ENCODE measurements at regions not wholly inside any gene's neighbourhood (a gene's known extent, or its start where the extent isn't known, plus 50 kb on each side); places are given as distances from the start of the nearest gene placed in this dataset.

GRCh38 chr1:207234690-207235089 is 86.8 kb upstream of the CD55 start:
- no peaks in the 10 kb centered on the region for H3K9me3 ChIP-seq (ENCODE audit: low read length)
- no peak for DNase-seq
- H3K36me3 ChIP-seq (ENCODE audit: insufficient read depth, low read length) = no peaks in the 10 kb centered on the region
- H3K27me3 ChIP-seq (ENCODE audit: insufficient read depth, low read length, poor library complexity, severe bottlenecking) = no peaks in the 10 kb centered on the region
- no peak overlapping the region for H3K4me3 Mint-ChIP-seq
- H3K4me1 Mint-ChIP-seq = no peaks in the 10 kb centered on the region
- H3K9me3 Mint-ChIP-seq = peaks cover 0 to 5% (median 0%) of the 10 kb centered on the region in 5 donors
- ChIA-PET CTCF (no interaction called here), POLR2A (no interaction called here)
- H3K27ac Mint-ChIP-seq = no peak overlapping the region
- peaks cover 12 to 32% of the 10 kb centered on the region in 2 donors for H3K27me3 Mint-ChIP-seq
- peaks cover 0 to 8% (median 1%) of the 10 kb centered on the region in 3 donors for H3K36me3 Mint-ChIP-seq
- no peak overlapping the region for H3K4me3 ChIP-seq (ENCODE audit: low read length)
- no peak overlapping the region for H3K27ac ChIP-seq (ENCODE audit: low read depth, low read length)
- no peaks in the 10 kb centered on the region for H3K4me1 ChIP-seq (ENCODE audit: insufficient read depth, low read length)

- Histone ChIP-seq H3K36me3 (ENCODE audit: insufficient read depth, low read length) (no peaks in the 10 kb centered on the region), H3K27me3 (ENCODE audit: insufficient read depth, low read length, poor library complexity, severe bottlenecking) (no peaks in the 10 kb centered on the region), H3K27ac (ENCODE audit: low read depth, low read length) (no peak overlapping the region), H3K4me1 (ENCODE audit: insufficient read depth, low read length) (no peaks in the 10 kb centered on the region), H3K9me3 (ENCODE audit: low read length) (no peaks in the 10 kb centered on the region), H3K4me3 (ENCODE audit: low read length) (no peak overlapping the region)
- Mint-ChIP-seq H3K36me3 (peaks cover 0 to 3% (median 1%) of the 10 kb centered on the region in 3 donors), H3K9me3 (peaks cover 0 to 5% (median 0%) of the 10 kb centered on the region in 5 donors), H3K4me3 (no peak overlapping the region), H3K4me1 (peaks cover 0 to under 1% (median 0%) of the 10 kb centered on the region in 3 donors), H3K27me3 (peaks cover 12 to 23% of the 10 kb centered on the region in 2 donors), H3K27ac (no peak overlapping the region)
- ChIA-PET POLR2A (no interaction called here), CTCF (no interaction called here)
- no peak for DNase-seq
Measured at GRCh38 chr1:207239874-207240273, 81.6 kb upstream of the CD55 start.

GRCh38 chr1:207240325-207241101 is 81.0 kb upstream of the CD55 start:
- Histone ChIP-seq H3K27ac (ENCODE audit: low read depth, low read length) (no peak overlapping the region), H3K4me3 (ENCODE audit: low read length) (no peak overlapping the region), H3K36me3 (ENCODE audit: insufficient read depth, low read length) (no peaks in the 10 kb centered on the region), H3K4me1 (ENCODE audit: insufficient read depth, low read length) (no peaks in the 10 kb centered on the region), H3K9me3 (ENCODE audit: low read length) (no peaks in the 10 kb centered on the region), H3K27me3 (ENCODE audit: insufficient read depth, low read length, poor library complexity, severe bottlenecking) (no peaks in the 10 kb centered on the region)
- ChIA-PET POLR2A (no interaction called here), CTCF (no interaction called here)
- H3K4me3 Mint-ChIP-seq = no peak overlapping the region
- no peak for DNase-seq
- H3K27me3 Mint-ChIP-seq = peaks cover 15 to 16% of the 10 kb centered on the region in 2 donors
- H3K27ac Mint-ChIP-seq = peak overlapping the region in 1 of 8 donors; percentile 4
- no peaks in the 10 kb centered on the region for H3K36me3 Mint-ChIP-seq
- peaks cover 0 to 5% (median 0%) of the 10 kb centered on the region in 5 donors for H3K9me3 Mint-ChIP-seq
- H3K4me1 Mint-ChIP-seq = peaks cover 0 to 6% (median 4%) of the 10 kb centered on the region in 3 donors

- no peak overlapping the region for H3K27ac ChIP-seq (ENCODE audit: low read depth, low read length)
Measured at GRCh38 chr1:207241164-207241934, 80.1 kb upstream of the CD55 start.

GRCh38 chr1:207243442-207244408 is 77.8 kb upstream of the CD55 start:
- peaks cover 0 to under 1% (median 0%) of the 10 kb centered on the region in 5 donors for H3K9me3 Mint-ChIP-seq
- POLR2A ChIA-PET = no interaction called here

More at GRCh38 chr1:207241164-207241934, 80.1 kb upstream of the CD55 start:
- Histone ChIP-seq H3K4me1 (ENCODE audit: insufficient read depth, low read length) (no peaks in the 10 kb centered on the region), H3K36me3 (ENCODE audit: insufficient read depth, low read length) (no peaks in the 10 kb centered on the region), H3K27me3 (ENCODE audit: insufficient read depth, low read length, poor library complexity, severe bottlenecking) (no peaks in the 10 kb centered on the region), H3K9me3 (ENCODE audit: low read length) (no peaks in the 10 kb centered on the region), H3K4me3 (ENCODE audit: low read length) (no peak overlapping the region)
- POLR2A ChIA-PET = no interaction called here
- CTCF ChIA-PET = no interaction called here
- Mint-ChIP-seq H3K36me3 (no peaks in the 10 kb centered on the region), H3K9me3 (peaks cover 0 to 5% (median 0%) of the 10 kb centered on the region in 5 donors), H3K4me3 (no peak overlapping the region), H3K4me1 (peaks cover 0 to 7% (median 4%) of the 10 kb centered on the region in 3 donors), H3K27me3 (peaks cover 12 to 15% of the 10 kb centered on the region in 2 donors), H3K27ac (peak overlapping the region in 1 of 8 donors; percentile 39)
- DNase-seq = no peak

GRCh38 chr1:207244409-207244801 is 77.1 kb upstream of the CD55 start:
- Histone ChIP-seq H3K27me3 (ENCODE audit: insufficient read depth, low read length, poor library complexity, severe bottlenecking) (no peaks in the 10 kb centered on the region), H3K27ac (ENCODE audit: low read depth, low read length) (no peak overlapping the region), H3K4me3 (ENCODE audit: low read length) (no peak overlapping the region), H3K4me1 (ENCODE audit: insufficient read depth, low read length) (no peaks in the 10 kb centered on the region), H3K9me3 (ENCODE audit: low read length) (no peaks in the 10 kb centered on the region), H3K36me3 (ENCODE audit: insufficient read depth, low read length) (no peaks in the 10 kb centered on the region)
- Mint-ChIP-seq H3K36me3 (no peaks in the 10 kb centered on the region), H3K27me3 (peaks cover 0 to 7% of the 10 kb centered on the region in 2 donors), H3K4me1 (peaks cover 0 to 9% (median 5%) of the 10 kb centered on the region in 3 donors), H3K27ac (no peak overlapping the region), H3K4me3 (no peak overlapping the region), H3K9me3 (no peaks in the 10 kb centered on the region)
- ChIA-PET POLR2A (no interaction called here), CTCF (no interaction called here)
- DNase-seq = no peak

More at GRCh38 chr1:207243442-207244408, 77.8 kb upstream of the CD55 start:
- Histone ChIP-seq H3K4me3 (ENCODE audit: low read length) (no peak overlapping the region), H3K27ac (ENCODE audit: low read depth, low read length) (no peak overlapping the region), H3K27me3 (ENCODE audit: insufficient read depth, low read length, poor library complexity, severe bottlenecking) (no peaks in the 10 kb centered on the region), H3K4me1 (ENCODE audit: insufficient read depth, low read length) (no peaks in the 10 kb centered on the region), H3K9me3 (ENCODE audit: low read length) (no peaks in the 10 kb centered on the region), H3K36me3 (ENCODE audit: insufficient read depth, low read length) (no peaks in the 10 kb centered on the region)
- CTCF ChIA-PET = no interaction called here
- Mint-ChIP-seq H3K27me3 (peaks cover 0 to 5% of the 10 kb centered on the region in 2 donors), H3K4me1 (peaks cover 0 to 9% (median 5%) of the 10 kb centered on the region in 3 donors), H3K36me3 (no peaks in the 10 kb centered on the region), H3K4me3 (no peak overlapping the region), H3K27ac (no peak overlapping the region)
- no peak for DNase-seq

GRCh38 chr1:207245124-207245523 is 76.4 kb upstream of the CD55 start:
- no peaks in the 10 kb centered on the region for H3K36me3 ChIP-seq (ENCODE audit: insufficient read depth, low read length)
- H3K27me3 Mint-ChIP-seq = peaks cover 0 to 7% of the 10 kb centered on the region in 2 donors
- peaks cover 0 to 9% (median 5%) of the 10 kb centered on the region in 3 donors for H3K4me1 Mint-ChIP-seq
- H3K27ac ChIP-seq (ENCODE audit: low read depth, low read length) = no peak overlapping the region
- no peaks in the 10 kb centered on the region for H3K9me3 ChIP-seq (ENCODE audit: low read length)
- DNase-seq = no peak
- H3K36me3 Mint-ChIP-seq = no peaks in the 10 kb centered on the region
- H3K4me3 Mint-ChIP-seq = no peak overlapping the region
- no peak overlapping the region for H3K27ac Mint-ChIP-seq
- H3K4me1 ChIP-seq (ENCODE audit: insufficient read depth, low read length) = no peaks in the 10 kb centered on the region
- ChIA-PET POLR2A (no interaction called here), CTCF (no interaction called here)
- no peaks in the 10 kb centered on the region for H3K27me3 ChIP-seq (ENCODE audit: insufficient read depth, low read length, poor library complexity, severe bottlenecking)
- H3K4me3 ChIP-seq (ENCODE audit: low read length) = no peak overlapping the region
- no peaks in the 10 kb centered on the region for H3K9me3 Mint-ChIP-seq
